Ovary (tissue), 7 donors: ENCODE measurements at regions not wholly inside any gene's neighbourhood (a gene's known extent, or its start where the extent isn't known, plus 50 kb on each side); places are given as distances from the start of the nearest gene placed in this dataset.

ENCODE experiments used
- DNase-seq, 5 donors: peaks; one replicate each; pipeline ENCODE4 v3.0.0-alpha.2; 2019 to 2020
- H3K27ac ChIP-seq, 2 donors: fragments of 200-600 bp; one replicate each; pipeline versions ENCODE4 v1.5.1 to v1.8.0; 2019 to 2022
- H3K27me3 ChIP-seq: fragments of 200-600 bp; one replicate; pipeline ENCODE4 v1.8.0; 2022
- H3K36me3 ChIP-seq: fragments of 200-600 bp; sonication (generic); one replicate; pipeline ENCODE4 v1.5.1; 2019
- H3K4me1 ChIP-seq: one replicate; pipeline ENCODE4 v1.8.1; 2013; ENCODE audit warnings: mild to moderate bottlenecking, moderate library complexity; ENCODE audit not compliant: insufficient read depth
- H3K4me3 ChIP-seq: fragments of 200-600 bp; sonication (generic); one replicate; pipeline ENCODE4 v1.5.1; 2017
- H3K9me3 ChIP-seq, 2 donors: fragments of 200-600 bp in 1 of 2; sonication (generic) in 1 of 2; one replicate each; pipeline versions ENCODE4 v1.5.1 to v1.8.1; 2013 to 2019; ENCODE audit warnings: mild to moderate bottlenecking in 1 of 2, moderate library complexity in 1 of 2
- EP300 ChIP-seq: sonication (generic); formaldehyde crosslinking; IDR thresholded peaks from one replicate; pipeline ENCODE4 v1.6.1; 2017; ENCODE audit warnings: antibody characterized with exemption
- POLR2A ChIP-seq: fragments of 450-650 bp; IDR thresholded peaks from one replicate; pipeline ENCODE4 v1.6.1; 2017; ENCODE audit warnings: antibody characterized with exemption, mild to moderate bottlenecking, moderate library complexity
- WGBS, 3 donors: extraction: QIAGEN DNeasy Blood & Tissue Kit in 1 of 3; methylation state at CpG; one replicate each; pipeline versions ENCODE4 v1.1.5 to v1.1.7; 2013 to 2017; 5-methylcytosine and 5-hydroxymethylcytosine counted together
- intact Hi-C, 4 donors: fragments of 100-400 bp; cut with DNase I; formaldehyde crosslinking; loops; one replicate each; pipeline versions ENCODE4 v1.11.0 to v1.15.1; 2022 to 2023
- TF ChIP-seq, protein P1 (sequence below), 3 donors: fragments of 450-650 bp in 2 of 3; fragments of 200-600 bp in 1 of 3; IDR thresholded peaks; one replicate each; pipeline versions ENCODE4 v1.5.1 to v1.8.0; 2016 to 2022; ENCODE audit warnings: antibody characterized with exemption in 3 of 3, mild to moderate bottlenecking in 1 of 3
- donor health status: DM: no; HTN: no; CAD: no; lungs with moderate emphysema.
- donor health status: DM: no; HTN: no; CAD: no.
- donor health status: Bipolar disorder and iron deficiency.
- donor health status: DM: no; HTN: no; CAD: no.
- donor health status: DM: yes; HTN: yes; CAD: no.

DNA sequence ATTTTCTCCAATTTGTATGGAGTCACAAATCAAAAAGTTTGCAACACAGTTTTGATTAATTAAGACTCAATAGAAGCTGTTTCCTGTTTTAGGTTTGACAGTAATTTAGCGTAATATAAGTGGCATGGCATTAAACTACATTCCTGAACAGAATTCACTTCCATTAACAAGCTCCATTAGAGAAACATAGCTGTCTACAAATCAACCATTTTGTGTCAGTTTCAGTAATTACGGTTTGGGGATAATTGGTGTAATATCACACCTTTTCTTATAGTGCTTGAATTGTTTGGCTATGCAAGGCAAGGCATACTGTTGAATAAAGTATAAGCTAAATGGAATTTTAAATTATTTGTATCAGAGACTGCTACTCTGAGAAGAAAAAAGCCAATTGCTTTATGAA is 585.5 kb downstream of the CBLN2 start:
- intact Hi-C loops = no loop called here

DNA sequence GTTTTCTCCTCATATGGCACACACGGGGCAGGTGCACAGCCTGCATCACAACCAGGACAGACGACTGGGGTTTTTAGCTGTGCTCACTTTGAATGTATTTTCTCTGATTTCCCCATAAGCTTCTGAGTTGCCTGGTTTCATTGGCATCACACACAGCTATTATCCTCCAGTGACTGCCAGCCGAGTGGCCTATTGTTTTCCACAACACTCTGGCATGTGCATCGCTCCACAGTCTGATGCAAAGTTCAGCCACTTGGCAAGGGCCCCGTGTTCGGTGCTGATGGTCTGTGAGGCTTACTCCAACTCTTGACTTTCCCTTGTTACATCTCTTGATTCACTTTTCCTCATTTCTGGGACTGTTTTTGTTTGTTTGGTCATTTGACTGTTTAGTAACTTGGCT is 593.1 kb downstream of the CBLN2 start:
- no peaks in the 10 kb centered on the region for H3K9me3 ChIP-seq
- no peak overlapping the region for H3K27ac ChIP-seq
- H3K4me1 ChIP-seq = no peaks in the 10 kb centered on the region
- 42 to 70% (median 42%) methylated on average over 6 of the region's 6 CpGs for WGBS, 3 donors
- no peak for DNase-seq
- TF ChIP-seq POLR2A (no peak), EP300 (no peak)
- TF ChIP-seq, protein P1, sequence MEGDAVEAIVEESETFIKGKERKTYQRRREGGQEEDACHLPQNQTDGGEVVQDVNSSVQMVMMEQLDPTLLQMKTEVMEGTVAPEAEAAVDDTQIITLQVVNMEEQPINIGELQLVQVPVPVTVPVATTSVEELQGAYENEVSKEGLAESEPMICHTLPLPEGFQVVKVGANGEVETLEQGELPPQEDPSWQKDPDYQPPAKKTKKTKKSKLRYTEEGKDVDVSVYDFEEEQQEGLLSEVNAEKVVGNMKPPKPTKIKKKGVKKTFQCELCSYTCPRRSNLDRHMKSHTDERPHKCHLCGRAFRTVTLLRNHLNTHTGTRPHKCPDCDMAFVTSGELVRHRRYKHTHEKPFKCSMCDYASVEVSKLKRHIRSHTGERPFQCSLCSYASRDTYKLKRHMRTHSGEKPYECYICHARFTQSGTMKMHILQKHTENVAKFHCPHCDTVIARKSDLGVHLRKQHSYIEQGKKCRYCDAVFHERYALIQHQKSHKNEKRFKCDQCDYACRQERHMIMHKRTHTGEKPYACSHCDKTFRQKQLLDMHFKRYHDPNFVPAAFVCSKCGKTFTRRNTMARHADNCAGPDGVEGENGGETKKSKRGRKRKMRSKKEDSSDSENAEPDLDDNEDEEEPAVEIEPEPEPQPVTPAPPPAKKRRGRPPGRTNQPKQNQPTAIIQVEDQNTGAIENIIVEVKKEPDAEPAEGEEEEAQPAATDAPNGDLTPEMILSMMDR (IDR thresholded peaks at IDR 0.05) = no peak
- intact Hi-C loops = no loop called here
- H3K27me3 ChIP-seq = no peaks in the 10 kb centered on the region
- H3K36me3 ChIP-seq = no peaks in the 10 kb centered on the region
- H3K4me3 ChIP-seq = no peak overlapping the region

More for the DNA sequence above, 585.5 kb downstream of the CBLN2 start:
- Histone ChIP-seq H3K36me3 (no peaks in the 10 kb centered on the region), H3K9me3 (no peaks in the 10 kb centered on the region), H3K27me3 (no peaks in the 10 kb centered on the region), H3K4me3 (no peak overlapping the region), H3K4me1 (no peaks in the 10 kb centered on the region), H3K27ac (no peak overlapping the region)
- DNase-seq = no peak
- TF ChIP-seq, protein P1 (IDR thresholded peaks at IDR 0.05) = no peak
- TF ChIP-seq EP300 = no peak
- TF ChIP-seq POLR2A = no peak
- WGBS, 3 donors = 28 to 49% (median 39%) methylated on average over 2 of the region's 2 CpGs

DNA sequence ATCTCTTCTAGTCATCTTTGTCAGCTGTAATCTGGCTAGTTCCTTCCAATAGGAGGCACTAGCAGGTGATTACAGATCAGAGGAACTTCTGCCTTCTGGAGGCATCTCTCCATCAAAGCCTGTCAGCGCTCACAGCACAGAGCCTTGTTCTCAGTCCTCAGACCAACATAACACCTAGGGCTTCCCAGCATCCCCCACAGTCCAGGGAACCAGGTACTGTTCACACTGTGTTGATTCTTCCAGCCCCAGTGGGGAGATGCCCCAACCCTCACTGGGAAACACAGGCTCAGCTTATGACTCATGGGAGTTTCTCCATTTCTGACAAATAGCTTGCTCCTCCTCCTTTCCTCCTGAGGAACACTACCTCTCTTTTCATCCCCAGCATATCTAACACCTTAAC is 601.7 kb downstream of the CBLN2 start:
- Histone ChIP-seq H3K27me3 (no peaks in the 10 kb centered on the region), H3K4me1 (no peaks in the 10 kb centered on the region), H3K27ac (no peak overlapping the region), H3K36me3 (no peaks in the 10 kb centered on the region), H3K4me3 (no peak overlapping the region), H3K9me3 (no peaks in the 10 kb centered on the region)
- no peak for DNase-seq
- intact Hi-C loops = no loop called here
- TF ChIP-seq, protein P1 (IDR thresholded peaks at IDR 0.05) = no peak
- no peak for TF ChIP-seq EP300
- TF ChIP-seq POLR2A = no peak
- 92 to 100% (median 93%) methylated on average over 1 of the region's 1 CpG for WGBS, 3 donors

DNA sequence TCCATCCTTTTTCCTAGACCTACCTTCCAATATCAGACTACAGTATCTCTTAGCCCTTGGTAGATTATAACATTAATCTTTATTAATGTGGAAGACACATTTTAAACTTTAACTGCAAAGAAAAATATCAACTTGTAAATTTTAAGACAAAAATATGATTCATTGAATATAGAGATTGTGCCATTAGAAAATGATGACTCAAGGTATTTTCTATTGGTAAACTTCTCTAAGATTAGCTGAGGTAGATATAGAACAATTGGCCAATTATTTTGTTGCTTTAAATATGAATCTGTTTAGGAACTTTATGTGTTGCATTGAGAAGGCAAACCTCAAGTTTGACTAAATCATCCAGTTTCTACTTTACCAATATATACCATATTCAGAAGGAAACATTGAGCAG is 604.7 kb downstream of the CBLN2 start:
- Histone ChIP-seq H3K4me1 (no peaks in the 10 kb centered on the region), H3K4me3 (no peak overlapping the region), H3K9me3 (no peaks in the 10 kb centered on the region), H3K27ac (no peak overlapping the region), H3K27me3 (no peaks in the 10 kb centered on the region), H3K36me3 (no peaks in the 10 kb centered on the region)
- intact Hi-C loops = no loop called here
- DNase-seq = no peak
- TF ChIP-seq, protein P1 (IDR thresholded peaks at IDR 0.05) = no peak
- no peak for TF ChIP-seq EP300
- TF ChIP-seq POLR2A = no peak

DNA sequence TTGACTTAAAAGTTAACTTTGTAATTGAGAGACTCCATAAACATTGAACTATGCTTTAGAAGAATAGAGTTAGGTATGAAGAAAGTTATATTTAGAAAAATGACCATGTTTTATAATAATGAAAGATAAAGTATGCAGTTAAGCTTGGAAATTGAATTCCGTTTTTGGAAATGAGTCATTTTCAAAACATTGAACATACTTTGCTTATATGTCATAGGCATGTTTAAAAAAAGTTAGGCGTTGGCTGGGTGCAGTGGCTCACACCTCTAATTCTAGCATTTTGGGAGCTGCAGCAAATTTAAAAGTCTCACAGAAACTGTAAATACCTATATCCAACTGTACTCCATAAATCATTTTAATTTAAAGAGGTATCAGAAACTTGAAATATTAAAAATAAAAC is 607.4 kb downstream of the CBLN2 start:
- H3K36me3 ChIP-seq = no peaks in the 10 kb centered on the region
- H3K4me1 ChIP-seq = no peaks in the 10 kb centered on the region
- H3K27me3 ChIP-seq = no peaks in the 10 kb centered on the region
- intact Hi-C loops = no loop called here
- H3K9me3 ChIP-seq = no peaks in the 10 kb centered on the region
- no peak for DNase-seq
- TF ChIP-seq EP300 (no peak), POLR2A (no peak)
- TF ChIP-seq, protein P1 (IDR thresholded peaks at IDR 0.05) = no peak
- no peak overlapping the region for H3K27ac ChIP-seq
- WGBS, 3 donors = 36 to 56% (median 56%) methylated on average over 2 of the region's 2 CpGs
- no peak overlapping the region for H3K4me3 ChIP-seq
